ENCODE measurements at regions not wholly inside any gene's neighbourhood (a gene's known extent, or its start where the extent isn't known, plus 50 kb on each side); places are given as distances from the start of the nearest gene placed in this dataset.
"Not testable (repeated sequence)": the region's sequence is repeated elsewhere in the genome, so short reads cannot be mapped to it uniquely, and the experiment has no call there.

DNA sequence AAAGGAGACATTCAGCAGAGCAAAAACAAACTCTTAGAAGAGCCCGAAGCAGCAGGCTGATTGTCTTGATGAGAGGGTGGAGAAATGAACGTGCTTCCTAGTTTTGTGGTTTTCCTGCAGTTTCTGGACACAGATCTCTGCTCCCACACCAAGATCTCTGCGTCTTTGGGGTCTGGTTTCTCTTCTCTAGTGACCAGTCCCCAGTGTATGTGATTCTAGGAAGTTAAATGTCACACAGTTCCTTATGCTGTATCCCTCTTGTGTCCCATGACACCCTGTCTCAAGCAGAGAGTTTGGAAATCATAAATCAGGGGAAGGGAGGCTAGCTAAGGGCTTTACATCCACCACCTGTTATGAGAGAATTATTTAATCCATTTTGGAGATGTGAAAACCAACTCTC lies 55.4 kb upstream of the KLF14 start:
- DNase-seq (ENCODE audit: low spot score), result no peak
- FAIRE-seq, result no peak

DNA sequence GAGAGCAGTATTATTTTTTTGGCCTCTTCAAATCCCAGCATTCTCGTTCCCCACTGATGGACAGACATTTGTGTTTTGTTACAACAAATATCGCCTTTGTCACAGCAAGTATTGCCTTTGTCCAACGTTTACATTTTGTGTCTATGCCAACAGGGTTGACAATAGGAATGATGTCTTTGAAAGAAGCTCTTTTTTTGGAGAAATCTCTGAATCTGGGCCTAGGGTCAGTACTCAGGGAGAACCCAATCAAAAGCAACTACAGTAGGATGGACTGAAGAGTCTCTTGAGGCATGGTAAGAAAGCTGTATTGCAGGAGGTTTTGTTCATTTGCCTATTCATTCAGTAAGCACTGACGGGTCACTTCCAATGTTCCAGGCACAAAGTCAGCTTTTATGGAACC lies 57.7 kb upstream of the KLF14 start:
- FAIRE-seq (no peak), DNase-seq (ENCODE audit: low spot score) (no peak)

DNA sequence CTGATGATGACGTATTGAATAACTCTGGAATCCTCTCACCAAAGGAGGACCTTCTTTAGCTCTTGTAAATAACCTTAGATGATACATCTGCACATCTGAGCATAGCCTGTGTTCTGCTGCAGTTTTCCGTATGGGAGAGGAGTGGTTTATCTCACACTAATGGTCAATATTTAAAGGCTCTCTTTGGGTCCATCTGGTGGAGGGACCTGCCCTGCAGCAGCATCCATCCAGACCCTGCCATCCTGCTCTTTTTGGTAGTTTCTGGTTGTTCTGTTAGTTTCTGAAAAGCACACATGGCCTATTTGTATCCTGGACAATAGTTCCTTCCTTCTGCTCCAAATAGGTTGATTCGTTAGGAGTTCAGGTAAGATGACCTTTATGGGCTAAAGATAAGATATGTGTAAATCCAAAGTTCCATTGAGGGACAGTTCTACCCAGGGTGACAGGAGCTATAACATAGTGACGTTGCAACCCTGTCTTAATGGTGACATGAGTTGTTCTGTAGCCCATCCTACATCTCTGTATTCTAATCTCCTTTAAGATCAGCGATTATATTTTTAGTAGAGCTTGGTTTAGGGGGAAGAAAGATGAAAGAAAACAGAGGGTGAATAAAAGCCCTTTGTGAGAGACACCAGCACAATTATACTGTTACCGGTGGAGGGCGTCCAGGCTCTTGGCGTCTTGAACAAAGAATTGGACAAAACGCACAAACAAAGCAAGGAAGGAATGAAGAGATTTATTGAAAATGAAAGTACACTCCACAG lies 60.0 kb upstream of the KLF14 start:
- no peak for FAIRE-seq
- no peak for DNase-seq (ENCODE audit: low spot score)

DNA sequence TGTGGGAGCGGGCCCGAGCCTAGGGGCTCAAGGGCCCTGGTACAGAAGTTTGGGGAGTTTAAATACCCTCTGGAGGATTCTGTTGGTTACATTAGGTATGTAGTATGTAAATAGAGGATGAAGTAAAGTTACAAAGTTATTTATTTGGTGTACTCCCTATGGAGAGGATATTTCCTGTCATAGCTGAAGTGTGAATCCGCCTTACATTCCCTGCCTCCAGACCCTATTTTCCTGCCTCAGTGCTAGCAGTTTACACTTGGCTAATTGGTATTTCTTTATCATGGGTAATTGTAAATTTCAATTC lies 60.6 kb upstream of the KLF14 start:
- DNase-seq (ENCODE audit: low spot score) (no peak), FAIRE-seq (no peak)

DNA sequence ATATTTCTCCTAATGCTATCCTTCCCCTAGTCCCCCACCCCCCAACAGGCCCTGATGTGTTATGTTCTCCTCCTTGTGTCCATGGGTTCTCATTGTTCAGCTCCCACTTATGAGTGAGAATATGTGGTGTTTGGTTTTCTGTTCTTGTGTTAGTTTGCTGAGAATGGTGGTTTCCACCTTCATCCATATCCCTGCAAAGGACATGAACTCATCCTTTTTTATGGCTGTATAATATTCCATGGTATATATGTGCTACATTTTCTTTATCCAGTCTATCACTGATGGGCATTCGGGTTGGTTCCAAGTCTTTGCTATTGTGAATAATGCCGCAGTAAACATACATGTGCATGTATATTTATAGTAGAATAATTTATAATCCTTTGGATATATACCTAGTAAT lies 62.4 kb upstream of the KLF14 start:
- not testable (repeated sequence) for FAIRE-seq; DNase-seq (ENCODE audit: low spot score)

- no peak for FAIRE-seq
- no peak for DNase-seq (ENCODE audit: low spot score)
Observed at GRCh38 chr7:130803127-130803526, 69.1 kb upstream of the KLF14 start.

DNA sequence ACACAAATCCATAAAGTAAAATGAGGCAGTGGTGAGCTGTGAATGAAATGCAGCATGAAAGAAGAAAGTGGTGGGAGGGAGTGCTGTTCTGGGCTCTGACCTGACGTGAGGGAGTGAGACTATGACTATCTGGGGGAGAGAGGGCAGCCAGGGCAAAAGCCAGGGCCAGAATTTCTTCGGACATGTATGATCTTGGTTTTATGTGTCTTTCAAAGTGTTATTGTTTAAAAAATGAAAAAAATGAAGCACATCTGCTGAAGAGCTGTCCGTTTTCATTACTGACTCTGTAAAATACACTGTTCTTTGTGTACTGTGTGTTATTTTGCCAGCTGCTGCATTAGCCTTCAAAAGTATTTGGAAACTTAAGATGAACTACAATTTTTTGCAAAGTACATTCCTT lies 70.2 kb upstream of the KLF14 start:
- DNase-seq (ENCODE audit: low spot score) (no peak), FAIRE-seq (no peak)

DNA sequence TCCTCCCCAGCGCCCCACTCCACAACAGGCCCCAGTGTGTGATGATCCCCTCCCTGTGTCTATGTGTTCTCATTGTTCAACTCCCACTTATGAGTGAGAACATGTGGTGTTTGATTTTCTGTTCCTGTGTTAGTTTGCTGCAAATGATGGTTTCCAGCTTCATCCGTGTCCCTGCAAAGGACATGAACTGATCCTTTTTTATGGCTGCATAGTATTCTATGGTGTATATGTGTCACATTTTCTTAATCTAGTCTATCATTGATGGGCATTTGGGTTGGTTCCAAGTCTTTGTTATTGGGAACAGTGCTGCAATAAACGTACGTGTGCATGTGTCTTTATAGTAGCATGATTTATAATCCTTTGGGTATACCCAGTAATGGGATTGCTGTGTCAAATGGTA lies 78.8 kb upstream of the KLF14 start:
- not testable (repeated sequence) for DNase-seq (ENCODE audit: low spot score); FAIRE-seq

GRCh38 chr7:130814778-130815335 lies 80.8 kb upstream of the KLF14 start:
- DNase-seq (ENCODE audit: low spot score) (no peak), FAIRE-seq (peak; percentile 18)

DNA sequence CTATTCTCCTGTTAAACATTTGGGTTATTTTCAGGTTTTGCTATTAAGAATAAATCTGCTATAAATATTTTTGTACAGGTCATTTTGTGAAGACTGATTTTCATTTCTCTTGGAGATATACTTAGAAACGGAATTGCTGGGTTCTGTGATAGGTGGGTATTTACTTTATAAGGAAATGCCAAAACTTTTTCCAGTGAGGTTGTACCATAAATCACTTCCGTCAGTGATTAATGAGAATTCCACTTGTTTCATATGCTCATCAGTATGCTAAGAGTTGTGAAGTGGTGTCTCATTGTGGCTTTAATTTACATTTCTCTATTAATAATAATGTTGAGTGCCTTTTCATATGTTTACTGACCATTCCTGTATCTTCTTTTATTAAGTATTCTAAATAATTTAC lies 84.0 kb upstream of the KLF14 start:
- FAIRE-seq (no peak), DNase-seq (ENCODE audit: low spot score) (no peak)

DNA sequence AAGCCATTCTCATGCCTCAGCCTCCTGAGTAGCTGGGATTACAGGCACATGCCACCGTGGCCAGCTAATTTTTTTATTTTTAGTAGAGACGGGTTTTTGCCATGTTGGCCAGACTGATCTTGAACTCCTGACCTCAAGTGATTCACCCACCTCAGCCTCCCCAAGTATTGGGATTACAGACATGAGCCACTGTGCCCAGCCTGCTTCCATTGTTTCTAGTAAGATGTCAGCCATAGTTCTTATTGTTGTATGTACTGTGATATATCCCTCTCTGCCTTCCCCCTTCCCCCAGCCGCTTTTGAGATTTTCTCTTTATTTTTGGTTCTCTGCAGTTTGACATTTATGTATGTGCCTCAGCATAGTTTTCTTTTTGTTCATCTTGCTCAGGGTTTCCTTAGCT lies 87.9 kb upstream of the KLF14 start:
- DNase-seq (ENCODE audit: low spot score) (no peak), FAIRE-seq (no peak)

- DNase-seq (ENCODE audit: low spot score) (no peak), FAIRE-seq (no peak)
Observed at GRCh38 chr7:130822642-130823041, 88.6 kb upstream of the KLF14 start.

GRCh38 chr7:130823060-130823459 lies 89.1 kb upstream of the KLF14 start:
- DNase-seq (ENCODE audit: low spot score) (no peak), FAIRE-seq (no peak)

DNA sequence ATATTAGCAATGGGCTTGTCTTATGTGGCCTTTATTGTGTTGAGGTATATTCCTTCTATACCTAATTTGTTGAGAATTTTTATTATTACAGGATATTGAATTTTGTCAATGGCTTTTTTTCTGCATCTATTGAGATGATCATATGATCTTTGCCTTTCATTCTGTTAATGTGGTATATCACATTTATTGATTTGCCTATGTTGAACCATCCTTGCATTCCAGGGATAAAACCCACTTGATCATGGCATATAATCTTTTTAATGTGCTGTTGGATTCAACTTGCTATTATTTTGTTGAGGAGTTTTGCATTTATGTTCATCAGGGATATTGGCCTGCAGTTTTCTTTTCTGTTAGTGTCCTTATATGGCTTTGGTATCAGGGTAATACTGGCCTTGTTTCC lies 91.8 kb upstream of the KLF14 start:
- DNase-seq (ENCODE audit: low spot score) (no peak), FAIRE-seq (no peak)

DNA sequence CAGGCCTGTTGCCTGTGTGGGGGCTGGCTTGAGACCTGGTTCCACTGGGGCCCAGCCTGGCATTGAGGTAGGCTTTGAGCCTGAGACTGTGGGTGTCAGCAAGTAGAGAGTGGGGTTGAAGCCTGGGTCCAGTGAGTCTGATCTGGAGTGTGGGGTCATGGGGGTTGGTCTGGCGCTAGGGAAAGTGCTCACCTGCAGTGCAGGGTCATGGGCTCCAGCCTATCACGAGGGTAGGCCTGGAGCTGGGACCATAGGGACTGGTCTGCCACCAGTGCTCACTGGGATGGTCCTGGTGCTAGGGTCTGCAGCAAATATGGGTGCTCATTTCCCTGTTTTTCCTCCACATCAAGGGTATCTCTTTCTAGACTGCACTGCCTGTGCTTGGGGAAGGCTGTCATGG lies 95.4 kb upstream of the KLF14 start:
- no peak for DNase-seq (ENCODE audit: low spot score)
- FAIRE-seq, result no peak

DNA sequence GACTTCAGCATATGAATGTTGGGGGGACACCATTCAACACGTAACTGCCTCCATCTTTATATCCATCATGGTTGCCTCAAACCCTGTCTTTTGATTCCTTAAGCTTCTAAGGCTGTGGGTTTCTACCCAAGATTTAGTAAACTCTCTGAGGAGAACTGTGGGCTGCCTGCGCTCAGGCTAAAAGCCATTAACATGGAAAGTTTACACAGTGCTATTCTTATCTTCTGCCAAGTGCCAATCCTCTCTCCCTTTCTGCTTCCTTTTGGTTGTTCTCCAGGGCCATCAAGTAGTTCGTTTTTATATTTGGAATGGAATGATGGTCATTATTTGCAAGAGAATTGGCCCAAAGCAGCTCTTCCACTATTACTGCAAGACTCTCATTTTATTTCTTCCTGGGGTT lies 97.3 kb upstream of the KLF14 start:
- DNase-seq (ENCODE audit: low spot score) (no peak), FAIRE-seq (no peak)

DNA sequence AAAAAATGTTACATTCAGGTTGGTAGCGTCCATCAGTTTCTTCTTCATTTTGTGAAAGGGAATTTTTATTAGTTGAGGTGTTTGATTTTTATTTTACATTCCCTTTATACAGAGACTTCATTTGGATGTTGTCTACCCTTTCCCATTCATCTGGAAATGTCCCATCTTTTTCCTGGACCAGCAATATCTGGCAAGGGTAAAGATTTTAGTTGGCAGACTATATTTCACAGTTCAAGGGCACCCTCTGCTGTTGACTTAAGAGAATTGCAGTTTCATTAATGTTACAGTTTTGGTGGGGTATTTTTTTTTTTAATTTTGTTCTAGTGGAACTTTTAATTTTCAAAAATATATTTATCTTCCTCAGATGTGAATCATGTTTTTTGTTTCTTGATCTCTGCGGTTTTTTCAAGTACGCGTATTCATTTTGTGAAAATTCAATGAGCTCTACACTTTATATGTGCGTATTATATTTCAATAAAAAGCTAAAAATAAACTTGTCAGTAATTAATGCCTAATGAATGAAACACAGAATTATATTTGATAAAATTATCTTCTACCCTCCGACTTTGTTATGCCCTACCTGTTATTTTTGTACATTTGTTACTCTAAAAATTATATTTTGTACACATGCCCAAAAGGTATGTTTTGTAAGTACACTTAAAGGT lies 97.9 kb upstream of the KLF14 start:
- DNase-seq (ENCODE audit: low spot score), result peak; percentile 47

GRCh38 chr7:130838738-130839137 lies 104.7 kb upstream of the KLF14 start:
- FAIRE-seq, result peak; percentile 93
- peak; percentile 93 for DNase-seq (ENCODE audit: low spot score)

More for the DNA sequence above, 97.9 kb upstream of the KLF14 start:
- peak; percentile 88 for FAIRE-seq

- no peak for FAIRE-seq
- no peak for DNase-seq (ENCODE audit: low spot score)
Observed at GRCh38 chr7:130840599-130840998, 106.6 kb upstream of the KLF14 start.

GRCh38 chr7:130841416-130841815 lies 107.4 kb upstream of the KLF14 start:
- no peak for DNase-seq (ENCODE audit: low spot score)
- FAIRE-seq, result no peak

DNA sequence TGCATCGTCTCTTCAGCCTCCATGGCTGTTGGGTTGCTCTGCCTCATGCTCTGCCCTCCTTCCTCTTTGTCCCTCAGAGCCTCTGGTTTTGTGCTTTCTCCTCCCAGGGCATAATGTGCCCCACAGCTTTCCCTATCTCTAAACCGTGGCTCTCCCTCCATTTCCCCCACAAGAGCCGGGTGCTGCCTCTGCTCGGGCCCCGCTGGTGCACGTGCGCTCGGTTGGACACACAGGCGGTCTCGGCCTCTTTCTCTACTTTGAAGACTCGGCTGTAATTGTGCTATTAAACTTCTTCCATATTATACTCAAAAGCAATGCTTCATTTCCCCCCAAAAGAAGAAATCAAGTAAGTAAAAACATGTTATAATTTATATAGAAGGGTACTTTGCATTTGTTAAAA lies 109.7 kb upstream of the KLF14 start:
- DNase-seq (ENCODE audit: low spot score) (no peak), FAIRE-seq (no peak)

GRCh38 chr7:130844811-130845580 lies 111.0 kb upstream of the KLF14 start:
- DNase-seq (ENCODE audit: low spot score) (no peak), FAIRE-seq (no peak)

Data from RCC 7860 (cell line).